ENCODE measurements at regions not wholly inside any gene's neighbourhood (a gene's known extent, or its start where the extent isn't known, plus 50 kb on each side); places are given as distances from the start of the nearest gene placed in this dataset.

- TF ChIP-seq, protein P1, sequence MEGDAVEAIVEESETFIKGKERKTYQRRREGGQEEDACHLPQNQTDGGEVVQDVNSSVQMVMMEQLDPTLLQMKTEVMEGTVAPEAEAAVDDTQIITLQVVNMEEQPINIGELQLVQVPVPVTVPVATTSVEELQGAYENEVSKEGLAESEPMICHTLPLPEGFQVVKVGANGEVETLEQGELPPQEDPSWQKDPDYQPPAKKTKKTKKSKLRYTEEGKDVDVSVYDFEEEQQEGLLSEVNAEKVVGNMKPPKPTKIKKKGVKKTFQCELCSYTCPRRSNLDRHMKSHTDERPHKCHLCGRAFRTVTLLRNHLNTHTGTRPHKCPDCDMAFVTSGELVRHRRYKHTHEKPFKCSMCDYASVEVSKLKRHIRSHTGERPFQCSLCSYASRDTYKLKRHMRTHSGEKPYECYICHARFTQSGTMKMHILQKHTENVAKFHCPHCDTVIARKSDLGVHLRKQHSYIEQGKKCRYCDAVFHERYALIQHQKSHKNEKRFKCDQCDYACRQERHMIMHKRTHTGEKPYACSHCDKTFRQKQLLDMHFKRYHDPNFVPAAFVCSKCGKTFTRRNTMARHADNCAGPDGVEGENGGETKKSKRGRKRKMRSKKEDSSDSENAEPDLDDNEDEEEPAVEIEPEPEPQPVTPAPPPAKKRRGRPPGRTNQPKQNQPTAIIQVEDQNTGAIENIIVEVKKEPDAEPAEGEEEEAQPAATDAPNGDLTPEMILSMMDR (IDR thresholded peaks at IDR 0.05) = no peak
- TF ChIP-seq POLR2A (IDR thresholded peaks at IDR 0.05) = no peak
These were observed 778.2 kb downstream of the MTRR start for GRCh38 chr5:8647111-8647510.

All from heart left ventricle (tissue), 13 donors.